HUES48 (cell line): ENCODE measurements at regions not wholly inside any gene's neighbourhood (a gene's known extent, or its start where the extent isn't known, plus 50 kb on each side); places are given as distances from the start of the nearest gene placed in this dataset.

ENCODE experiments used
- H3K27ac ChIP-seq: one replicate; pipeline ENCODE4 v1.7.0; 2013; ENCODE audit warnings: low read depth, low read length, inconsistent platforms
- H3K27me3 ChIP-seq: 2 replicates; pipeline ENCODE4 v1.6.1; 2013; ENCODE audit warnings: mild to moderate bottlenecking, low read length; ENCODE audit not compliant: control insufficient read depth, insufficient read depth
- H3K36me3 ChIP-seq: 2 replicates; pipeline ENCODE4 v1.6.1; 2013; ENCODE audit warnings: low read length; ENCODE audit not compliant: control insufficient read depth, insufficient read depth
- H3K4me1 ChIP-seq: 2 replicates; pipeline ENCODE4 v1.6.1; 2013; ENCODE audit warnings: mild to moderate bottlenecking, low read length; ENCODE audit not compliant: control insufficient read depth, insufficient read depth
- H3K4me3 ChIP-seq: 2 replicates; pipeline ENCODE4 v1.5.1; 2013; ENCODE audit warnings: mild to moderate bottlenecking, low read depth, low read length
- H3K9ac ChIP-seq: 2 replicates; pipeline ENCODE4 v1.6.1; 2013; ENCODE audit warnings: mild to moderate bottlenecking, low read depth, low read length, moderate library complexity
- H3K9me3 ChIP-seq: 2 replicates; pipeline ENCODE4 v1.6.1; 2013; ENCODE audit warnings: low read length; ENCODE audit not compliant: control insufficient read depth, insufficient read depth

DNA sequence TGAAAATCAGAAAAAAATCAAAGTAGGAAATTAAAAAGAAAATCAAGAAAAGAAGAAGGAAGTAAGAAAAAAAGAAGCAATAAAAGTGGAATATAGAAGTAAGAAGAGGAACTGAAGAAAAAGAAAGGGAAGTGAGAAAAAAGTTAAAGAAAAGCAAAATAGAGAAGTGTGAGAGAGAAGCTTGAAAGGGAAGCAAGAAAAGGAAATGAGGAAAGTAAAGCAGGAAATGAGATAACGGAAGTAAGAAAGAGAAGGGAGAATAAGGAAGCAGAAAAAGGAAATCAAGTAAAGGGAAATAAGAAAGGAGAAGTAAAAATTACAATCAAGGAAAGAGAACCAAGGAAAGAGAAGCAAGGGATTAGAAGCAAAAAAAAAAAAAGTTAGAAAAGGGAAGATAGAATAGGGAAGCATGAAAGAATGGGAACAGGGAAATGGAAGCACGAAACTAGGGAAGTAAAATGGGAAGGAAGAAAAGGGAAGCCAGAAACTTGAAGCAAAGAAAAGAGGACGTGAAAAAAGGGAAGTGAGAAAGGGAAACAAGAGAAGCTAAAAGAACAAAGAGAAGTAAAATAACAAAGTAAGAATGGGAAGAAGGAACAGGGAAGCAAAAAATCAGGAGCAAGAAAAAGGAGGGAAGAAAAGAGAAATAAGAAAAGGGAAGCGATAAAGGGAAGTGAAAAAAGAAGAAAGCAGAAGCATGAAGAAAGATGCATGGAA is 243.3 kb upstream of the NCKAP5 start:
- H3K4me1 ChIP-seq = no peaks in the 10 kb centered on the region
- H3K27ac ChIP-seq = no peak overlapping the region

DNA sequence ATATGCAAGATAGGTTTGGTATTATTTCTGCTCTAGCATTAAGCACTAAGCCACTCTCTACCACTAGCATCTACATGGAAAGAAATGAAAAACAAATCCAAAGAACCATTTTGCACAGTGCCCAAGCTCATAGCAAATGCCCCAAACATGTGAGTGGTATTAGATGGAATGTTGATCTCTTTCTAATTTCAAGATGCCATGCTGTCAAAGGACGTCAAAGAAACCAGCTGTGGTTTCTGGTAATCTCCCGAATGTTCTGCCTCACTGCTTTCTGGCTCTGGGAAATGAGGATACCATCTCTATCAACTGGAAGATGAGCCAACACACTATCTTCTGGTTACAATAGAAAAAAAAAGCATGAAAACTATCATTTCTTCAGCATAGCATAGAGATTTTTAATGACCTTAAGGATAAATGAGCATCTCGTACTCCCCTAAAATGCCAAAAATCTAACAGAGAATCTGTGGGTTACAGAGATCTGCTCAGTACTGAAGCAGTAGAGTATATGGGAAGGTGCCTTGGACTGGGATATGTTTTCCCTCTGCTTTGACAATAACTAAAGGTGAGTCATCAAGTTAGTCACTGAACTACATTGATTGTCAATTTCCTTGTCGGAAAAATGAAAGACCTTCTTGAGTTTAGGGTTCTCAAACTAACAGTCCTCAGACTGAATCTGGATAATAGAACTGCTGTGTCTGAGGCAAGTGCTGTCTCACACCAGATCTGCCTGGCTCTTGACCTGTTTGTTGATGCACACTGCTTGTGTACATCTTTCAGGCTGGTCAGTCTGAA is 244.8 kb upstream of the NCKAP5 start:
- Histone ChIP-seq H3K9me3 (no peaks in the 10 kb centered on the region), H3K27me3 (no peaks in the 10 kb centered on the region), H3K36me3 (no peaks in the 10 kb centered on the region), H3K27ac (no peak overlapping the region), H3K9ac (no peak overlapping the region), H3K4me3 (no peak overlapping the region), H3K4me1 (peaks cover 7% of the 10 kb centered on the region; the same call in 1 of the 2 replicates)

More for the DNA sequence above, 243.3 kb upstream of the NCKAP5 start:
- no peak overlapping the region for H3K4me3 ChIP-seq
- no peaks in the 10 kb centered on the region for H3K27me3 ChIP-seq
- no peak overlapping the region for H3K9ac ChIP-seq
- no peaks in the 10 kb centered on the region for H3K36me3 ChIP-seq
- no peaks in the 10 kb centered on the region for H3K9me3 ChIP-seq

GRCh38 chr2:133814890-133815289 is 246.6 kb upstream of the NCKAP5 start:
- Histone ChIP-seq H3K27ac (no peak overlapping the region), H3K4me1 (peaks cover 7% of the 10 kb centered on the region; the same call in 1 of the 2 replicates)

DNA sequence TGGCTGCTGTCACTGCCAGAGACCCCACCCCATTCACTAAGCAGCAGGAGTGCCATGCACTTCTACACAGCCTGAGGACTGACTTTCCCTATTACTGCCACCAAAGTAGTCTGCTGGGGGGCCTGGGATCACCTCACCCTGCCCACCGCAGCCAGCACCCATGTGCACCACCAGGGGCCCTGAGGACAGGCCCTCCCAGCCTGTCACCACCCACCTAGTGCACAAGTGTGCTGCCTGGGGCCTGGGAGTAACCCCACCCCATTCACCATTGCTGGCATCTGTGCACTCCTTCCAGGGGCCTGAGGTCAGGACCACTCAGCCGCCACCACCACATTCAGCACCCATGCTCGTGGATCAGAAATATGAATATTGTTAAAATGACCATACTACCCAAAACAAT is 247.8 kb upstream of the NCKAP5 start:
- H3K27me3 ChIP-seq = no peaks in the 10 kb centered on the region
- peaks cover 7% of the 10 kb centered on the region; the same call in 1 of the 2 replicates for H3K4me1 ChIP-seq

More at GRCh38 chr2:133814890-133815289, 246.6 kb upstream of the NCKAP5 start:
- no peaks in the 10 kb centered on the region for H3K27me3 ChIP-seq
- no peaks in the 10 kb centered on the region for H3K36me3 ChIP-seq
- no peak overlapping the region for H3K9ac ChIP-seq
- no peak overlapping the region for H3K4me3 ChIP-seq
- H3K9me3 ChIP-seq = no peaks in the 10 kb centered on the region

DNA sequence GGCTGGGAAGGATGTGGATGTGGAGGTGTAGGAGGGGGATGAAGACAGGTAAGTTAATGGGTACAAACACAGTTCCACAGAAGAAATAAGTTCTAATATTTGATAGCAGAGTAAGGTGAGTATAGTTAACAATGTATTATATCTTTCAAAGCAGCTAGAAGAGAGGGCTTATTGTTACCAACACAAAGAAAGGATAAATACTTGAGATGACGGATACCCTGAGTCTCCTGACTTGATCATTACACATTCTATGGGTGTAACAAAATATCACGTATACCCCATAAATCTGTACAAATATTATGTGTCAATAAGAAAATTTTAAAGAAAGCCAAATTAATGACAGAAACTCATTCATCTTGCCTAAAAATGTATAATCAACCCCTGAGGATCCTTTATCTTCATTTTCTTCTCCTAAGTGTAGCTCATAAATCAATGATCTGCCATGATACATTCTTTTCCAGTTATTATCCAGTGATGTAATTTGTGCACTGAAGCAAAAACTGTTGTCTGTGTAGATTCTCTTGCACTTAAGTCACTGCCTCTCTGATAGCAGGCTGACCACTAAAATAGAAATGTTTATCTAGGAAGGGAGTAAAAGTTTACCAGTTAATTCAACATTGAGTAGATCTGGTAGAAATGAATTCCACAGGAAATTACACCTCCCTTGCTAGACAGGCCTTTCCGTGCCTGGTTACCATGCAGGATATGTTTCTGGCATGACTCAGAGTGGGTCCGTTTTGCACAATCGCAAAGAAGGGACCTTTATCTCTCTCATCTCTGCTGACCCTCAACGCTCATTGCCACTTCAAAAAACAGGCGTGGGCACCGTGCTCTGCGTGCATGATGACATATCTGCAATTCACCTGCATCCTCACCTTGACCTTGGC is 249.7 kb upstream of the NCKAP5 start:
- H3K9ac ChIP-seq = no peak overlapping the region
- no peaks in the 10 kb centered on the region for H3K9me3 ChIP-seq
- peaks cover 7% of the 10 kb centered on the region; the same call in 1 of the 2 replicates for H3K4me1 ChIP-seq
- no peaks in the 10 kb centered on the region for H3K27me3 ChIP-seq
- no peak overlapping the region for H3K27ac ChIP-seq
- H3K36me3 ChIP-seq = no peaks in the 10 kb centered on the region
- H3K4me3 ChIP-seq = no peak overlapping the region

More for the DNA sequence above, 247.8 kb upstream of the NCKAP5 start:
- Histone ChIP-seq H3K4me3 (no peak overlapping the region), H3K27ac (no peak overlapping the region), H3K9ac (no peak overlapping the region), H3K9me3 (no peaks in the 10 kb centered on the region), H3K36me3 (no peaks in the 10 kb centered on the region)

DNA sequence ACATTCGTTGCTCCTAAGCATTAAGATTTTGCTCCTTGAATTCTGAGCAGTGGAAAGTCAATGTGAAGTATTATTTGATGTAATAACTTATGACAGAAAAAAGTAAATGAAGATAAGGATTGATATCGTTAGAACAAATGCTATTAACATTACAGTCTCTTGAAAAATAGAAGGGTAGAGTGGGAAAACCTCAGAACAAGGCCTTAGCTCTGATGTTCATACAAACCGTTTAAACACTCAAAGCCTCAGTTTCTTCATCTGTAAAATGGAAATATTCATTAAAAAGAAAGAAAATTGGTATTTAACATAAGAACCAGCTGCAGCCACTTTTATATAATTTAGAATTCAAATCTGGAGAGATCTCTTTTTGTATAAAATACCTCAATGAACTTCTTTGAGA is 250.4 kb upstream of the NCKAP5 start:
- Histone ChIP-seq H3K36me3 (no peaks in the 10 kb centered on the region), H3K4me1 (peaks cover 7% of the 10 kb centered on the region; the same call in 1 of the 2 replicates)

GRCh38 chr2:133819906-133820305 is 251.6 kb upstream of the NCKAP5 start:
- H3K9me3 ChIP-seq = no peaks in the 10 kb centered on the region
- H3K9ac ChIP-seq = no peak overlapping the region
- no peak overlapping the region for H3K4me3 ChIP-seq
- H3K27ac ChIP-seq = no peak overlapping the region
- H3K27me3 ChIP-seq = no peaks in the 10 kb centered on the region
- H3K4me1 ChIP-seq = peaks cover 7% of the 10 kb centered on the region; the same call in 1 of the 2 replicates
- no peaks in the 10 kb centered on the region for H3K36me3 ChIP-seq

More for the DNA sequence above, 250.4 kb upstream of the NCKAP5 start:
- no peaks in the 10 kb centered on the region for H3K9me3 ChIP-seq
- H3K4me3 ChIP-seq = no peak overlapping the region
- no peak overlapping the region for H3K9ac ChIP-seq
- H3K27ac ChIP-seq = no peak overlapping the region
- no peaks in the 10 kb centered on the region for H3K27me3 ChIP-seq

GRCh38 chr2:133821107-133821760 is 253.0 kb upstream of the NCKAP5 start:
- peaks cover 7% of the 10 kb centered on the region; the same call in 1 of the 2 replicates for H3K4me1 ChIP-seq
- H3K4me3 ChIP-seq = no peak overlapping the region
- no peaks in the 10 kb centered on the region for H3K27me3 ChIP-seq
- H3K9ac ChIP-seq = no peak overlapping the region
- no peaks in the 10 kb centered on the region for H3K36me3 ChIP-seq
- no peak overlapping the region for H3K27ac ChIP-seq
- H3K9me3 ChIP-seq = no peaks in the 10 kb centered on the region

DNA sequence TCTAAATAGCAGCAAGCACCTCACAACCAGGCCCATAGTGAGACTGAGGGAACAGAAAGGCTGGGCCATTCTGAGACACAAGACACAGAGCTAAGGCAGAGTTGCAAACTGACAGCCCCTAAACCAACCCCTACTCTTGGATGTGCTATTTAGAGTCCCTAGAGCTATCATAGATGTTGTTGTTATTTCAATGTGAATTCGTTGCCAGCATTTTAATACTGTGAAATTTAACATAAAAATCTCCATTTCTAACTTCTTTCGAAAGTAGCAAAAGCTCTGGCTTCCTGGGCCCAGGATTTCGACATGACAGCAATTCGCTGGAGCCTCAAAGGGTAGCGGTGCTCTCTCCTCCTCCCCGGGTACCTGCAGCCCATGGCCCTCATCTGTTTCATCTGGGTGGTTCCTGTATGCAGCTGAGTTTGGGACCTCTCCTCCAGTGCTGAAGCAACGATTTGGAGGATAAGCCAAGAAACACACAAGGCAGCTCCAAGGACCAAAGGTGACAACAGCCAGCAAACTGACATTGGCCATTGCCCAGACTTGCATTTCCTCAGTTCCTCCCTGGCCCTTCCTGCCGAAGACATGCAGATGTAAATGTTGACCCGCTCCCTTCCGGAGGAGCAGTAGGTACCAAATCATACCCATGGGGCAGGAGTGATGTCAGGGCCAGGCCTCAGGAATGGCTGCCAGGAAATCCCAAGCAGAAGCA is 254.4 kb upstream of the NCKAP5 start:
- H3K36me3 ChIP-seq = no peaks in the 10 kb centered on the region
- no peak overlapping the region for H3K4me3 ChIP-seq
- H3K4me1 ChIP-seq = 0 out of 2 replicates have a peak, but pooled peaks cover 1% of the 10 kb centered on the region
- no peak overlapping the region for H3K9ac ChIP-seq
- H3K27ac ChIP-seq = no peak overlapping the region
- no peaks in the 10 kb centered on the region for H3K9me3 ChIP-seq
- no peaks in the 10 kb centered on the region for H3K27me3 ChIP-seq

GRCh38 chr2:133823226-133823550 is 254.9 kb upstream of the NCKAP5 start:
- Histone ChIP-seq H3K27ac (no peak overlapping the region), H3K9ac (no peak overlapping the region), H3K4me3 (no peak overlapping the region), H3K4me1 (no peaks in the 10 kb centered on the region), H3K36me3 (no peaks in the 10 kb centered on the region), H3K27me3 (no peaks in the 10 kb centered on the region), H3K9me3 (no peaks in the 10 kb centered on the region)
